SH-SY5Y (cell line): ENCODE measurements at regions not wholly inside any gene's neighbourhood (a gene's known extent, or its start where the extent isn't known, plus 50 kb on each side); places are given as distances from the start of the nearest gene placed in this dataset.

Experiments
- GATA2 ChIP-seq: IDR thresholded peaks from 2 replicates; pipeline ENCODE4 v1.6.1; 2011; ENCODE audit warnings: mild to moderate bottlenecking, low read depth, low read length
- GATA3 ChIP-seq: IDR thresholded peaks from 2 replicates; pipeline ENCODE4 v1.6.1; 2011; ENCODE audit warnings: low read depth, mild to moderate bottlenecking, low read length, moderate library complexity

DNA sequence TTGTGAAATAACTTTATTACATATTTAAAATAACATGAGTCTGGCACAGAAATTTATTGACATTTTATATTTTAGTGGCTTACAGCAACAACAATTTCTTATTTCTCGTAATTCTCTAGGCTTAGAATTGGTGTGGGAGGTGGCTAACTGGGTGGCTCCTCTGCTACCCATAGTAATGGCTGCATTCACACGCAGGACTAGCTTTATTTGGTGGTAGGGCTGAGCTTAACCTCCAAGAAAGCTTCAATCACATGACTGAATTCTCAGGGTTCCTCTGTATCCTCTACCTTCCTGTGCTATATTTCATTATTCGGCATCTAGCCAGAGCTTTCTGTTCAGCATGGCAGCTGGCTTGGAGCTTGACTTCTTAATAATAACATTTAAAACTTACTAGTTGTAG, 138.8 kb downstream of the ZWINT start:
- no peak for TF ChIP-seq GATA3
- no peak for TF ChIP-seq GATA2
